ENCODE measurements at regions not wholly inside any gene's neighbourhood (a gene's known extent, or its start where the extent isn't known, plus 50 kb on each side); places are given as distances from the start of the nearest gene placed in this dataset.

DNA sequence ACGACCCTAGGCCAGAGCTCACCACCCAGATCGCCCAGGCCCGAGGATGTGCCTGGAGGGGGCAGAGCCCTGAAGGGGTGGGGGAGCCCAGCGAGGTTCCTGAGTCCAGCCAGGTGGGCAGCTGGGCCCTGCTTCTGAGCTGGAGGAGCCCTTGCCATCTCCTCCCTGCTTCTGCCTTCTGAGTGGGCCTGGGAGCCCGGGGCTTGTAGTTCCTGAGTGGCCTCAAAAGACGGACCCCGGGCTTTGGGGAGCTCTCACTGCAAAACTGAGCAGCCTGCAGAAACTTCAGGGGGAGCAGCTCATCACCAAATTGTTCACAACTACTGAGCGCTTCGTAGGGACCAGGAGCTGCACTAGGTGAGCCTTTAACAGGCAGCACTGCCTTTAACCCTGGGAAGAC is 112.1 kb downstream of the NCOR2 start:
- TF ChIP-seq, protein P1, sequence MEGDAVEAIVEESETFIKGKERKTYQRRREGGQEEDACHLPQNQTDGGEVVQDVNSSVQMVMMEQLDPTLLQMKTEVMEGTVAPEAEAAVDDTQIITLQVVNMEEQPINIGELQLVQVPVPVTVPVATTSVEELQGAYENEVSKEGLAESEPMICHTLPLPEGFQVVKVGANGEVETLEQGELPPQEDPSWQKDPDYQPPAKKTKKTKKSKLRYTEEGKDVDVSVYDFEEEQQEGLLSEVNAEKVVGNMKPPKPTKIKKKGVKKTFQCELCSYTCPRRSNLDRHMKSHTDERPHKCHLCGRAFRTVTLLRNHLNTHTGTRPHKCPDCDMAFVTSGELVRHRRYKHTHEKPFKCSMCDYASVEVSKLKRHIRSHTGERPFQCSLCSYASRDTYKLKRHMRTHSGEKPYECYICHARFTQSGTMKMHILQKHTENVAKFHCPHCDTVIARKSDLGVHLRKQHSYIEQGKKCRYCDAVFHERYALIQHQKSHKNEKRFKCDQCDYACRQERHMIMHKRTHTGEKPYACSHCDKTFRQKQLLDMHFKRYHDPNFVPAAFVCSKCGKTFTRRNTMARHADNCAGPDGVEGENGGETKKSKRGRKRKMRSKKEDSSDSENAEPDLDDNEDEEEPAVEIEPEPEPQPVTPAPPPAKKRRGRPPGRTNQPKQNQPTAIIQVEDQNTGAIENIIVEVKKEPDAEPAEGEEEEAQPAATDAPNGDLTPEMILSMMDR (IDR thresholded peaks at IDR 0.05), result no peak
- TF ChIP-seq ZFX (IDR thresholded peaks at IDR 0.05; ENCODE audit: borderline replicate concordance), result no peak
